B cell (primary cell): ENCODE measurements at regions not wholly inside any gene's neighbourhood (a gene's known extent, or its start where the extent isn't known, plus 50 kb on each side); places are given as distances from the start of the nearest gene placed in this dataset.

Experiments used
- ATAC-seq: fragments of 200-7000 bp; cut with Tn5 transposase; one replicate; pipeline ENCODE4 v1.10.0; 2021; ENCODE audit warnings: low read depth, mild to moderate bottlenecking, moderate number of reproducible peaks, moderate library complexity
- CTCF ChIA-PET: fragments of 350-600 bp; sonication (Branson Sonifier 250); formaldehyde crosslinking; loops from one replicate; lab custom pipeline; 2021; ENCODE audit warnings: antibody characterized with exemption, inconsistent platforms; lab: Charles Lee
- POLR2A ChIA-PET: fragments of 350-600 bp; sonication (Branson Sonifier 250); formaldehyde crosslinking; loops from one replicate; lab custom pipeline; 2021; ENCODE audit warnings: antibody characterized with exemption; lab: Charles Lee
- DNase-seq: peaks from one replicate; pipeline ENCODE4 v3.0.0; 2013
- H2AFZ ChIP-seq: 2 replicates; pipeline ENCODE4 v1.6.1; 2012; ENCODE audit warnings: mild to moderate bottlenecking, low read depth, low read length; ENCODE audit not compliant: insufficient read depth, poor library complexity, severe bottlenecking
- H3K27ac ChIP-seq, 2 donors: 1 replicate in 1 of 2; 2 replicates in 1 of 2; pipeline ENCODE4 v1.5.1; 2012 to 2013; ENCODE audit warnings: low read length in 2 of 2, mild to moderate bottlenecking in 2 of 2, moderate library complexity in 1 of 2
- H3K27me3 ChIP-seq, 4 experiments: fragments of 200-600 bp in 1 of 4; sonication (generic) in 1 of 4; replicated peaks in 1 of 4; 1 replicate in 2 of 4; 2 replicates in 2 of 4; pipeline versions ENCODE4 v1.6.1 to v1.7.0; 2013 to 2016; ENCODE audit warnings: low read length in 3 of 4, mild to moderate bottlenecking in 2 of 4, mixed read lengths in 1 of 4, moderate library complexity in 1 of 4; ENCODE audit not compliant: insufficient read depth in 4 of 4, control insufficient read depth in 3 of 4; ENCODE audit errors: control extremely low read depth in 1 of 4
- H3K36me3 ChIP-seq, 2 experiments: replicated peaks in 1 of 2; 1 replicate in 1 of 2; 2 replicates in 1 of 2; pipeline versions ENCODE4 v1.6.1 to v1.7.1; 2013; ENCODE audit warnings: low read length in 1 of 2; ENCODE audit not compliant: insufficient read depth in 2 of 2, control insufficient read depth in 1 of 2; ENCODE audit errors: control extremely low read depth in 1 of 2, extremely low read depth in 1 of 2
- H3K4me1 ChIP-seq, 2 donors: fragments of 200-600 bp in 1 of 2; sonication (generic) in 1 of 2; 1 replicate in 1 of 2; 2 replicates in 1 of 2; pipeline versions ENCODE4 v1.5.1 to v1.6.1; 2013 to 2017; ENCODE audit warnings: low read length in 2 of 2; ENCODE audit not compliant: control insufficient read depth in 2 of 2, insufficient read depth in 2 of 2
- H3K4me2 ChIP-seq: replicated peaks from 2 replicates; pipeline ENCODE3; 2012; ENCODE audit warnings: mild to moderate bottlenecking, low read depth, low read length; ENCODE audit not compliant: poor library complexity, severe bottlenecking
- H3K4me3 ChIP-seq, 5 experiments: fragments of 200-600 bp in 1 of 5; sonication (generic) in 1 of 5; 1 replicate in 3 of 5; 2 replicates in 2 of 5; pipeline versions ENCODE4 v1.5.1 to v1.7.0; 2011 to 2016; ENCODE audit warnings: low read length in 4 of 5, mild to moderate bottlenecking in 4 of 5, low read depth in 2 of 5, control low read depth in 1 of 5, moderate library complexity in 1 of 5; ENCODE audit not compliant: insufficient read depth in 1 of 5; ENCODE audit errors: control extremely low read depth in 1 of 5, extremely low read depth in 1 of 5
- H3K79me2 ChIP-seq: fragments of 200-600 bp; sonication (generic); one replicate; pipeline ENCODE4 v1.6.0; 2016; ENCODE audit warnings: low read length; ENCODE audit not compliant: control insufficient read depth, insufficient read depth
- H3K9ac ChIP-seq: fragments of 200-600 bp; sonication (generic); 2 replicates; pipeline ENCODE4 v1.6.1; 2017; ENCODE audit warnings: mild to moderate bottlenecking, low read length, moderate library complexity
- H3K9me3 ChIP-seq, 3 donors: one replicate each; pipeline versions ENCODE4 v1.6.1 to v1.7.1; 2013; ENCODE audit warnings: low read length in 2 of 3; ENCODE audit not compliant: control insufficient read depth in 2 of 3, insufficient read depth in 1 of 3; ENCODE audit errors: control extremely low read depth in 1 of 3
- H4K20me1 ChIP-seq: 2 replicates; pipeline ENCODE4 v1.6.0; 2012; ENCODE audit warnings: mild to moderate bottlenecking, low read length; ENCODE audit not compliant: insufficient read depth, control insufficient read depth, poor library complexity, severe bottlenecking
- H3K27ac Mint-ChIP-seq: one replicate; pipeline ENCODE4 v1.8.0; 2021; ENCODE audit warnings: mixed read lengths
- H3K27me3 Mint-ChIP-seq: one replicate; pipeline ENCODE4 v1.8.0; 2021; ENCODE audit warnings: mixed read lengths
- H3K4me1 Mint-ChIP-seq: one replicate; pipeline ENCODE4 v1.8.0; 2021; ENCODE audit warnings: mixed read lengths
- H3K4me3 Mint-ChIP-seq: one replicate; pipeline ENCODE4 v1.8.0; 2021; ENCODE audit warnings: mixed read lengths
- H3K9me3 Mint-ChIP-seq: one replicate; pipeline ENCODE4 v1.8.0; 2022; ENCODE audit warnings: mixed read lengths; ENCODE audit not compliant: insufficient read depth
- EZH2 ChIP-seq: IDR thresholded peaks from 2 replicates; pipeline ENCODE4 v1.6.1; 2012; ENCODE audit warnings: borderline replicate concordance, low read depth, mild to moderate bottlenecking, moderate library complexity, low read length; ENCODE audit not compliant: insufficient read depth, poor library complexity, severe bottlenecking
- WGBS: methylation state at CpG from one replicate; pipeline ENCODE4 v1.1.5; 2013; ENCODE audit warnings: missing lambda C conversion rate; ENCODE audit not compliant: insufficient coverage; 5-methylcytosine and 5-hydroxymethylcytosine counted together
- intact Hi-C: fragments of 100-400 bp; cut with micrococcal nuclease; formaldehyde crosslinking; loops from one replicate; pipeline ENCODE4 v1.10.0; 2022
- TF ChIP-seq, protein P1 (sequence below): fragments of 200-600 bp; IDR thresholded peaks from one replicate; pipeline ENCODE4 v1.8.0; 2022; ENCODE audit warnings: antibody characterized with exemption, mild to moderate bottlenecking

DNA sequence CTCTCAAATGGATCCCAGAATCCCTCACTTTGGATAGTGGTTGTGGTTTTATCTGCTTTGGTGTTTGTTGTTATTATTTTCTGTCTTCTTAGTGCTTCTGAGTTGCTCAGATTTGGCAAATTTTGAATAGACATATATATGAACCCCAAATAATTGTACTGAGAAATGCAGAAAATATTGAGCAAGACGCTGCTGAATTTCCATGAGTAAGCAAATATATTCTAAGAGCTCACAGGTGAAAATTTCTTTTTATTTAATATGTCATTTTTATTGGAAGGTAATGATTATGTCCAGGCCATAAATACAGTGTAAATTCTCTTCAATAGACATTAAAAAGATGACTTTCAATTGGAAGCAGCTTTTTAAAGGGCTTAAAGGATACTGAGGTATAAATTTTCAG, 152.1 kb downstream of the FAT3 start:
- no peaks in the 10 kb centered on the region for H4K20me1 ChIP-seq
- no peak overlapping the region for H2AFZ ChIP-seq
- Mint-ChIP-seq H3K27ac (no peak overlapping the region), H3K9me3 (no peaks in the 10 kb centered on the region), H3K27me3 (no peaks in the 10 kb centered on the region), H3K4me1 (no peaks in the 10 kb centered on the region), H3K4me3 (no peak overlapping the region)
- WGBS = no CpG with 5 or more reads among the region's 1 CpG
- TF ChIP-seq, protein P1, sequence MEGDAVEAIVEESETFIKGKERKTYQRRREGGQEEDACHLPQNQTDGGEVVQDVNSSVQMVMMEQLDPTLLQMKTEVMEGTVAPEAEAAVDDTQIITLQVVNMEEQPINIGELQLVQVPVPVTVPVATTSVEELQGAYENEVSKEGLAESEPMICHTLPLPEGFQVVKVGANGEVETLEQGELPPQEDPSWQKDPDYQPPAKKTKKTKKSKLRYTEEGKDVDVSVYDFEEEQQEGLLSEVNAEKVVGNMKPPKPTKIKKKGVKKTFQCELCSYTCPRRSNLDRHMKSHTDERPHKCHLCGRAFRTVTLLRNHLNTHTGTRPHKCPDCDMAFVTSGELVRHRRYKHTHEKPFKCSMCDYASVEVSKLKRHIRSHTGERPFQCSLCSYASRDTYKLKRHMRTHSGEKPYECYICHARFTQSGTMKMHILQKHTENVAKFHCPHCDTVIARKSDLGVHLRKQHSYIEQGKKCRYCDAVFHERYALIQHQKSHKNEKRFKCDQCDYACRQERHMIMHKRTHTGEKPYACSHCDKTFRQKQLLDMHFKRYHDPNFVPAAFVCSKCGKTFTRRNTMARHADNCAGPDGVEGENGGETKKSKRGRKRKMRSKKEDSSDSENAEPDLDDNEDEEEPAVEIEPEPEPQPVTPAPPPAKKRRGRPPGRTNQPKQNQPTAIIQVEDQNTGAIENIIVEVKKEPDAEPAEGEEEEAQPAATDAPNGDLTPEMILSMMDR = no peak
- no peak for TF ChIP-seq EZH2
- ChIA-PET POLR2A (no interaction called here), CTCF (no interaction called here)
- no peak overlapping the region for H3K4me3 ChIP-seq
- no peak overlapping the region for H3K4me2 ChIP-seq
- H3K36me3 ChIP-seq = no peaks in the 10 kb centered on the region
- ATAC-seq (no peak), DNase-seq (no peak)
- no peak overlapping the region for H3K27ac ChIP-seq
- no peaks in the 10 kb centered on the region for H3K9me3 ChIP-seq
- no peaks in the 10 kb centered on the region for H3K79me2 ChIP-seq
- no peaks in the 10 kb centered on the region for H3K4me1 ChIP-seq
- no peak overlapping the region for H3K9ac ChIP-seq
- H3K27me3 ChIP-seq = peaks cover 0 to 2% (median 0%) of the 10 kb centered on the region in 4 experiments
- intact Hi-C loops = no loop called here

DNA sequence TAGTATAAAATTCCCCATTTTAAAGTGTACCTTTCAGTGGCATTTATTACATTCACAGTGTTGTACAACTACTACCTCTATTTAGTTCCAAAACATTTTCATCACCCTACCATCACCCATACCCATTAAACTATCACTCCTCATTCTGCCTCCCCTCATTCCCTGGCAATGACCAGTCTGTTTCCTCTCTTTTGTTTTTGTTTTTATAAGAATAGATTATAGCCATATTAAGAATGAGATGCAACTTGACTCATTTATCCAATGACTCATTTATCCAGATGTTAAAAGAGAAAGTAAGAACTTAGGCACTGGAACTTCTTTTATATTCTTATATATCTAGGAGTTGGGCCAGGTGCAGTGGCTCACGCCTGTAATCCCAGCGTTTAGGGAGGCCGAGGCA, 156.3 kb downstream of the FAT3 start:
- Histone ChIP-seq H3K4me2 (no peak overlapping the region), H3K4me1 (no peaks in the 10 kb centered on the region), H3K9me3 (no peaks in the 10 kb centered on the region), H3K27ac (no peak overlapping the region), H3K36me3 (no peaks in the 10 kb centered on the region), H3K4me3 (no peak overlapping the region), H4K20me1 (no peaks in the 10 kb centered on the region), H3K79me2 (no peaks in the 10 kb centered on the region), H2AFZ (no peak overlapping the region), H3K9ac (no peak overlapping the region), H3K27me3 (no peaks in the 10 kb centered on the region)
- CTCF ChIA-PET = no interaction called here
- POLR2A ChIA-PET = no interaction called here
- TF ChIP-seq, protein P1 = no peak
- no peak for TF ChIP-seq EZH2
- intact Hi-C loops = no loop called here
- ATAC-seq = no peak
- Mint-ChIP-seq H3K4me1 (no peaks in the 10 kb centered on the region), H3K27ac (no peak overlapping the region), H3K4me3 (no peak overlapping the region), H3K27me3 (no peaks in the 10 kb centered on the region), H3K9me3 (no peaks in the 10 kb centered on the region)
- 100% methylated on average over 2 of the region's 3 CpGs for WGBS
- DNase-seq = no peak
